Fibroblast of mammary gland (primary cell): ENCODE measurements at regions not wholly inside any gene's neighbourhood (a gene's known extent, or its start where the extent isn't known, plus 50 kb on each side); places are given as distances from the start of the nearest gene placed in this dataset.

Experiments
- DNase-seq: peaks from one replicate; pipeline ENCODE4 v3.0.0-alpha.2; 2010; ENCODE audit warnings: low read depth
- H3K4me3 ChIP-seq: 2 replicates; pipeline ENCODE4 v1.5.1; 2011; ENCODE audit warnings: low read depth, mild to moderate bottlenecking, low read length, moderate library complexity; ENCODE audit not compliant: control insufficient read depth
- CTCF ChIP-seq: conservative IDR thresholded peaks from 2 replicates; pipeline ENCODE4 v1.5.1; 2011; ENCODE audit warnings: low read depth, low read length, inconsistent platforms; ENCODE audit not compliant: control insufficient read depth, insufficient read depth

- no peak overlapping the region for H3K4me3 ChIP-seq
- TF ChIP-seq CTCF, result no peak
- no peak for DNase-seq
These were observed 525.0 kb downstream of the MATN1 start for GRCh38 chr1:30198451-30198760.

GRCh38 chr1:30197639-30198450 lies 525.5 kb downstream of the MATN1 start:
- DNase-seq, result peak; percentile 58
- H3K4me3 ChIP-seq, result no peak overlapping the region
- no peak for TF ChIP-seq CTCF

DNA sequence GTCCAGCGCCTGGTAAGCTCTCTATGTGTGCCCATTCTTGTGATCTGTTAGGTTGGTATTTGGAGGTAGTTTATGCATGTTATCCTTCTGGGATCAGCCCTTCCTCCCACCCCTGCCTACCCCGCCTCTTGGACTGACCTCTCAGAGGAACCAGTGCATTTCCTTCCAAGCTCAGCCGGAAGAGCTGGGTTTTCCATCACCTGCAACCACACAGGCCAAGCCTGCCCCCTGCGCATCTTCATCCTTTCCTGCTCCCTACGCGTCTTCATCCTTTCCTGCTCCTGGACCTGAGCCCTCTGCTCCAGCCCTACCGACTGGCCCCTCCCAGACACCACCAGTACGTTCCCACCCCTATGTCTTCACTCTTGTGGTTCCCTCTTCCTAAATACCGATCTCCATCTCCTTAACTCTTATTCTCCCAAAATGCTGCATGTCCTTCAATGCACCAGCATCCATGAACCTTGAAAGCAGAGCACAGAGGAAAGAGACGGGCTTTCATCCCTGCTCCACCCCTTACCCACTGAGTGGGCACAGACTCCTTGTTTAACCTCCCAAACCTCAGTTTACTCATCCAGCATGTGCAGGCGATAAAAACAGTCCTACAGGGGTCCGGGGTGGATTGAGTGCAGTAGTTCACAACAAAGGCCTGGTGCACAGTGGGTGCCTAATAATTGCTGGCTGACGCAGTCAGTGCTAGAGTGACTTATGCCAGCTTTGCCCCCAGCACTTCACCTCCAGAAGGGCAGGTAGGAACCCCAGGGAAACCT lies 526.3 kb downstream of the MATN1 start:
- H3K4me3 ChIP-seq, result no peak overlapping the region
- TF ChIP-seq CTCF, result no peak
- DNase-seq, result no peak

DNA sequence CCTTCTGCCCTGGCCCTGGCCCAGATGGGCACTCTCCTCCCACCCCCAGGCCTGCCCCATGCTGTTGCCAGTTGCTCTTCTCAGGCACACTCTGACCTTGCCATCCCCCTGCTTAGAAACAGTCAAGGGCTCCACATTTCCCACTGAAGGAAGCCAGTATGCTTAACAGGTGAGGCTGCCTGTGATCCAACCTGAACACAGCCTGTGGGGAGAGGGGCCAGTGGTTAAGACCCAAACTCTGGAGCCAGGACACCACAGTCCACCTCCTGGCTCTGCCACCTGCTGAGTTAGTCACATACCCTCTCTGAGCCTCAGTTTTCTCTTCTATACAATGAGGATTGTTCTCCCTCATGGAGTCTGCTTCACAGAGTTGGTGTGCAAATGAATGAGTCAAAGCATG lies 526.9 kb downstream of the MATN1 start:
- TF ChIP-seq CTCF, result no peak
- no peak for DNase-seq

DNA sequence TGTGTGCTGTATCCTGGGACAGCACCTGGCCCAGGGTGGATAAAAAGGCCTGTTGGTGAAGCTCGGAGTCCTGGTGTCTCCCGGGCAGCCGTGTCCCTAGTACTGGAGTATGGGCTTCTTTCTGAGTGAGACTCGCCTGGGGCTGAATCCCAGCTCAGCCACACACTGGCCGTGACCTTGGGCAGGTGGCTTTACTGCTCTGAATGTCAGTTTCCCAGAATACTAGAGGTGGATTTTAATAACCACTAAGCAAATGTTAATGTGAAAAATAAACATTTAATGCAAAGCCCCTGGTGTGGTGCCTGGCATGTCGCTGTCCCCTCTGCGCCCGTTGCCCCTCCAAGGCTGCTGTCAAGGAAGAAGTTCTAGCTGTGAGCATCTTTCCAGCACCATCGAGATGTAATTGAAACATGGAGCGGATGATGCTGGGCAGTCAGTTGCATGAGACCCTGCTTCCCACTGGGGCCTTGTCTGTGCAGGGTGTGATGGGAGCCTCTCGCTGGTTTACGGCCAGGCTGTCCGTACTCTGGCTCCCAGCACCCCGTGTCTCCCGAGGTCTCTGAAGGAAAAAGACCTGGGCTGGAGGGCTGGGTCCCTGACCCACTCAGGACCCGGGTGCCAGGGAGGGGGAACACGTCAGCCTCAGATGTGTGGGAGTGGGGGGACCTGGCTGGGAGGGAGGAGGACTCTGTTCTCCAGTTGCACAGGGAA lies 527.8 kb downstream of the MATN1 start:
- no peak for TF ChIP-seq CTCF
- DNase-seq, result no peak
- H3K4me3 ChIP-seq, result no peak overlapping the region

More for the DNA sequence above, 526.9 kb downstream of the MATN1 start:
- H3K4me3 ChIP-seq, result no peak overlapping the region

DNA sequence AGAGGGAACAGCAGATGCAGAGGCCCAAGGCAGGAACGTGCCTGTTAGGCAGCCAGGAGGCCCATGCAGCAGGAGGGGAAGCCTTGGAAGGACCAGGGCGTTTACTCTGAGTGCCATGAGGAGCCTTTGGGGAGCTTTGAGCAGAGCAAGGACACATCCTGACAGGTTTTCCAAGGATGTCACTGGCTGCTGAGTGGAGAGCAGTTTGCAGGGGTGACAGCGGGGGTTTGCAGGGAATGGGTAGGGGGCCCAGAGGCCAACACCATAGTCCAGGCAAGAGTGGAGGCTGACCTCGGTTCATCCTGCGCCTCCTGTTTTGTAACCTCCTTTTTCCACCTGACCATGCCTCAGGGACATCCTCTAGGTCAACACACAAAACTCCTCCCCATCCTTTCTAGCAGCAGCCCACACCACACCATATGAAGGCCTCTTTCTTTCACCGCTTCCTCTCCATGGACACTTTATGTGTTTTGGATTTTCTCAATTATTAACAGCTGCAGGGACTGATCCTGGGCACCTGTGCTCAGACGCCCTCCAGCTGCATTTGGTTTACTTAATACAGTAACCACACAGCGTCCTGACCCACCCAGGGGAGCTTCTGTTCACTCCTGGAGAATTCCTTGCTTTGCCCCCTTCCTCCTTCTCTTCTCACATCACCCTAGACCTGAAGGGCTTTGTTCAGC lies 528.5 kb downstream of the MATN1 start:
- no peak for TF ChIP-seq CTCF
- H3K4me3 ChIP-seq, result no peak overlapping the region
- no peak for DNase-seq
